ENCODE measurements at regions not wholly inside any gene's neighbourhood (a gene's known extent, or its start where the extent isn't known, plus 50 kb on each side); places are given as distances from the start of the nearest gene placed in this dataset.

GRCh38 chr5:120803282-120803681 is 339.2 kb downstream of the PRR16 start:
- 7 to 22% (median 15%) methylated on average over 1 of the region's 1 CpG for WGBS, 3 donors
- Histone ChIP-seq H3K4me3 (ENCODE audit: low read depth in 1 of 3, low read length in 3 of 3) (no peak overlapping the region), H3K27ac (ENCODE audit: low read depth in 1 of 3, low read length in 2 of 3) (no peak overlapping the region), H3K9me3 (ENCODE audit: control insufficient read depth in 2 of 2, insufficient read depth in 1 of 2, low read depth in 1 of 2, low read length in 1 of 2) (no peaks in the 10 kb centered on the region), H3K4me1 (ENCODE audit: control insufficient read depth in 3 of 3, insufficient read depth in 2 of 3, low read depth in 1 of 3, low read length in 2 of 3) (no peaks in the 10 kb centered on the region), H3K27me3 (ENCODE audit: control insufficient read depth in 3 of 3, insufficient read depth in 3 of 3, low read length in 3 of 3) (no peaks in the 10 kb centered on the region), H3K36me3 (ENCODE audit: control insufficient read depth in 3 of 3, insufficient read depth in 2 of 3, low read depth in 1 of 3, low read length in 3 of 3) (no peaks in the 10 kb centered on the region)
- FAIRE-seq (no peak), DNase-seq (no peak)

- FAIRE-seq (no peak), DNase-seq (no peak)
- Histone ChIP-seq H3K36me3 (ENCODE audit: control insufficient read depth in 3 of 3, insufficient read depth in 2 of 3, low read depth in 1 of 3, low read length in 3 of 3) (no peaks in the 10 kb centered on the region), H3K27me3 (ENCODE audit: control insufficient read depth in 3 of 3, insufficient read depth in 3 of 3, low read length in 3 of 3) (no peaks in the 10 kb centered on the region), H3K4me3 (ENCODE audit: low read depth in 1 of 3, low read length in 3 of 3) (no peak overlapping the region), H3K27ac (ENCODE audit: low read depth in 1 of 3, low read length in 2 of 3) (no peak overlapping the region), H3K9me3 (ENCODE audit: control insufficient read depth in 2 of 2, insufficient read depth in 1 of 2, low read depth in 1 of 2, low read length in 1 of 2) (no peaks in the 10 kb centered on the region), H3K4me1 (ENCODE audit: control insufficient read depth in 3 of 3, insufficient read depth in 2 of 3, low read depth in 1 of 3, low read length in 2 of 3) (no peaks in the 10 kb centered on the region)
- WGBS, 3 donors, result 47 to 53% (median 52%) methylated on average over 2 of the region's 2 CpGs
Measured at GRCh38 chr5:120805131-120805530, 341.0 kb downstream of the PRR16 start.

GRCh38 chr5:120806202-120806601 is 342.1 kb downstream of the PRR16 start:
- FAIRE-seq, result no peak
- no peaks in the 10 kb centered on the region for H3K4me1 ChIP-seq (ENCODE audit: control insufficient read depth in 3 of 3, insufficient read depth in 2 of 3, low read depth in 1 of 3, low read length in 2 of 3)
- no peaks in the 10 kb centered on the region for H3K36me3 ChIP-seq (ENCODE audit: control insufficient read depth in 3 of 3, insufficient read depth in 2 of 3, low read depth in 1 of 3, low read length in 3 of 3)
- no peaks in the 10 kb centered on the region for H3K9me3 ChIP-seq (ENCODE audit: control insufficient read depth in 2 of 2, insufficient read depth in 1 of 2, low read depth in 1 of 2, low read length in 1 of 2)
- H3K27ac ChIP-seq (ENCODE audit: low read depth in 1 of 3, low read length in 2 of 3), result no peak overlapping the region
- no peaks in the 10 kb centered on the region for H3K27me3 ChIP-seq (ENCODE audit: control insufficient read depth in 3 of 3, insufficient read depth in 3 of 3, low read length in 3 of 3)
- DNase-seq, result no peak
- no peak overlapping the region for H3K4me3 ChIP-seq (ENCODE audit: low read depth in 1 of 3, low read length in 3 of 3)
- WGBS, 3 donors, result 73 to 78% (median 77%) methylated on average over 2 of the region's 2 CpGs

- Histone ChIP-seq H3K27ac (ENCODE audit: low read depth in 1 of 3, low read length in 2 of 3) (no peak overlapping the region), H3K27me3 (ENCODE audit: control insufficient read depth in 3 of 3, insufficient read depth in 3 of 3, low read length in 3 of 3) (no peaks in the 10 kb centered on the region), H3K36me3 (ENCODE audit: control insufficient read depth in 3 of 3, insufficient read depth in 2 of 3, low read depth in 1 of 3, low read length in 3 of 3) (no peaks in the 10 kb centered on the region), H3K4me3 (ENCODE audit: low read depth in 1 of 3, low read length in 3 of 3) (no peak overlapping the region), H3K4me1 (ENCODE audit: control insufficient read depth in 3 of 3, insufficient read depth in 2 of 3, low read depth in 1 of 3, low read length in 2 of 3) (no peaks in the 10 kb centered on the region), H3K9me3 (ENCODE audit: control insufficient read depth in 2 of 2, insufficient read depth in 1 of 2, low read depth in 1 of 2, low read length in 1 of 2) (no peaks in the 10 kb centered on the region)
- no peak for DNase-seq
- no peak for FAIRE-seq
Measured at GRCh38 chr5:120808135-120808534, 344.0 kb downstream of the PRR16 start.

GRCh38 chr5:120808606-120809005 is 344.5 kb downstream of the PRR16 start:
- Histone ChIP-seq H3K27me3 (ENCODE audit: control insufficient read depth in 3 of 3, insufficient read depth in 3 of 3, low read length in 3 of 3) (no peaks in the 10 kb centered on the region), H3K9me3 (ENCODE audit: control insufficient read depth in 2 of 2, insufficient read depth in 1 of 2, low read depth in 1 of 2, low read length in 1 of 2) (no peaks in the 10 kb centered on the region), H3K4me1 (ENCODE audit: control insufficient read depth in 3 of 3, insufficient read depth in 2 of 3, low read depth in 1 of 3, low read length in 2 of 3) (no peaks in the 10 kb centered on the region), H3K36me3 (ENCODE audit: control insufficient read depth in 3 of 3, insufficient read depth in 2 of 3, low read depth in 1 of 3, low read length in 3 of 3) (no peaks in the 10 kb centered on the region), H3K27ac (ENCODE audit: low read depth in 1 of 3, low read length in 2 of 3) (no peak overlapping the region), H3K4me3 (ENCODE audit: low read depth in 1 of 3, low read length in 3 of 3) (no peak overlapping the region)
- DNase-seq, result no peak
- no peak for FAIRE-seq

- no peak overlapping the region for H3K4me3 ChIP-seq (ENCODE audit: low read depth in 1 of 3, low read length in 3 of 3)
- H3K9me3 ChIP-seq (ENCODE audit: control insufficient read depth in 2 of 2, insufficient read depth in 1 of 2, low read depth in 1 of 2, low read length in 1 of 2), result peaks cover 0 to 11% of the 10 kb centered on the region in 2 donors
- no peaks in the 10 kb centered on the region for H3K36me3 ChIP-seq (ENCODE audit: control insufficient read depth in 3 of 3, insufficient read depth in 2 of 3, low read depth in 1 of 3, low read length in 3 of 3)
- H3K4me1 ChIP-seq (ENCODE audit: control insufficient read depth in 3 of 3, insufficient read depth in 2 of 3, low read depth in 1 of 3, low read length in 2 of 3), result no peaks in the 10 kb centered on the region
- WGBS, 3 donors, result 78 to 85% (median 78%) methylated on average over 2 of the region's 2 CpGs
- DNase-seq (no peak), FAIRE-seq (no peak)
- H3K27ac ChIP-seq (ENCODE audit: low read depth in 1 of 3, low read length in 2 of 3), result no peak overlapping the region
- H3K27me3 ChIP-seq (ENCODE audit: control insufficient read depth in 3 of 3, insufficient read depth in 3 of 3, low read length in 3 of 3), result no peaks in the 10 kb centered on the region
Measured at GRCh38 chr5:120813551-120813950, 349.5 kb downstream of the PRR16 start.

GRCh38 chr5:120817044-120817985 is 353.2 kb downstream of the PRR16 start:
- H3K27ac ChIP-seq (ENCODE audit: low read depth in 1 of 3, low read length in 2 of 3), result no peak overlapping the region
- DNase-seq, result no peak
- peaks cover 0 to 11% of the 10 kb centered on the region in 2 donors for H3K9me3 ChIP-seq (ENCODE audit: control insufficient read depth in 2 of 2, insufficient read depth in 1 of 2, low read depth in 1 of 2, low read length in 1 of 2)
- H3K4me3 ChIP-seq (ENCODE audit: low read depth in 1 of 3, low read length in 3 of 3), result no peak overlapping the region
- no peaks in the 10 kb centered on the region for H3K36me3 ChIP-seq (ENCODE audit: control insufficient read depth in 3 of 3, insufficient read depth in 2 of 3, low read depth in 1 of 3, low read length in 3 of 3)
- FAIRE-seq, result no peak
- WGBS, 3 donors, result 85 to 91% (median 89%) methylated on average over 12 of the region's 12 CpGs
- no peaks in the 10 kb centered on the region for H3K4me1 ChIP-seq (ENCODE audit: control insufficient read depth in 3 of 3, insufficient read depth in 2 of 3, low read depth in 1 of 3, low read length in 2 of 3)
- H3K27me3 ChIP-seq (ENCODE audit: control insufficient read depth in 3 of 3, insufficient read depth in 3 of 3, low read length in 3 of 3), result no peaks in the 10 kb centered on the region

- no peak overlapping the region for H3K4me3 ChIP-seq (ENCODE audit: low read depth in 1 of 3, low read length in 3 of 3)
- no peaks in the 10 kb centered on the region for H3K27me3 ChIP-seq (ENCODE audit: control insufficient read depth in 3 of 3, insufficient read depth in 3 of 3, low read length in 3 of 3)
- no peaks in the 10 kb centered on the region for H3K4me1 ChIP-seq (ENCODE audit: control insufficient read depth in 3 of 3, insufficient read depth in 2 of 3, low read depth in 1 of 3, low read length in 2 of 3)
- no peaks in the 10 kb centered on the region for H3K36me3 ChIP-seq (ENCODE audit: control insufficient read depth in 3 of 3, insufficient read depth in 2 of 3, low read depth in 1 of 3, low read length in 3 of 3)
- H3K27ac ChIP-seq (ENCODE audit: low read depth in 1 of 3, low read length in 2 of 3), result no peak overlapping the region
- no peak for FAIRE-seq
- 85 to 92% (median 88%) methylated on average over 6 of the region's 6 CpGs for WGBS, 3 donors
- DNase-seq, result no peak
- H3K9me3 ChIP-seq (ENCODE audit: control insufficient read depth in 2 of 2, insufficient read depth in 1 of 2, low read depth in 1 of 2, low read length in 1 of 2), result peaks cover 0 to 11% of the 10 kb centered on the region in 2 donors
Measured at GRCh38 chr5:120818128-120818527, 354.0 kb downstream of the PRR16 start.

GRCh38 chr5:120823328-120823727 is 359.2 kb downstream of the PRR16 start:
- Histone ChIP-seq H3K4me1 (ENCODE audit: control insufficient read depth in 3 of 3, insufficient read depth in 2 of 3, low read depth in 1 of 3, low read length in 2 of 3) (no peaks in the 10 kb centered on the region), H3K27ac (ENCODE audit: low read depth in 1 of 3, low read length in 2 of 3) (no peak overlapping the region), H3K27me3 (ENCODE audit: control insufficient read depth in 3 of 3, insufficient read depth in 3 of 3, low read length in 3 of 3) (no peaks in the 10 kb centered on the region), H3K36me3 (ENCODE audit: control insufficient read depth in 3 of 3, insufficient read depth in 2 of 3, low read depth in 1 of 3, low read length in 3 of 3) (no peaks in the 10 kb centered on the region), H3K4me3 (ENCODE audit: low read depth in 1 of 3, low read length in 3 of 3) (no peak overlapping the region), H3K9me3 (ENCODE audit: control insufficient read depth in 2 of 2, insufficient read depth in 1 of 2, low read depth in 1 of 2, low read length in 1 of 2) (no peaks in the 10 kb centered on the region)
- 86 to 91% (median 90%) methylated on average over 1 of the region's 1 CpG for WGBS, 3 donors
- no peak for DNase-seq
- FAIRE-seq, result no peak
